RWPE1 (cell line): ENCODE measurements at regions not wholly inside any gene's neighbourhood (a gene's known extent, or its start where the extent isn't known, plus 50 kb on each side); places are given as distances from the start of the nearest gene placed in this dataset.

Experiments
- CTCF ChIA-PET: fragments of 350-600 bp; sonication (Branson Sonifier 250); formaldehyde crosslinking; extraction: SDS; loops from one replicate; lab custom pipeline; 2021; lab: Yijun Ruan, JAX
- POLR2A ChIA-PET: fragments of 400-600 bp; formaldehyde crosslinking; extraction: SDS; loops from one replicate; lab custom pipeline; 2020; ENCODE audit warnings: antibody characterized with exemption; ENCODE audit not compliant: low non-redundant PET; lab: Yijun Ruan, JAX
- DNase-seq: peaks from one replicate; pipeline ENCODE4 v3.0.0; 2012; ENCODE audit warnings: low spot score
- H3K27ac ChIP-seq: fragments of 450-650 bp; 2 replicates; pipeline ENCODE4 v1.5.1; 2017
- TF ChIP-seq, protein P1 (sequence below): fragments of 450-650 bp; conservative IDR thresholded peaks from 2 replicates; pipeline ENCODE4 v1.5.1; 2017; ENCODE audit warnings: low read depth, mild to moderate bottlenecking

DNA sequence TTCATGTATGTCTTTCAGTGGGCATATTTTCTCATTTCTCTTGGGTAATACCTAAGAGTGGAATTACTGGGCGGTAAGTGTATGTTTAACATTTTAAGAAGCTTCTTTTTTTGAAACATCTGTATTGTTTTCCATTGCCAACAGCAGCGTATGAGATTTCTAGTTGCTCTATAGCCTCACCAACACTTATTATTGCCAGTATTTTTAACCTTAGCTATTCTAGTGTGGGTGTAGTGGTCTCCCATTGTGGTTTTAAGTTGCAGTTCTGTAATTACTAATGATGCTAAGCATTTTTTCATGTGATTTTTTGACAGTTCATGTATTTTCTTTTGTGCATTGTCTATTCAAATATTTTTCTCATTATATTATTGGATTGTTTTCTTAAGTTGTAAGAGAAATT lies 101.9 kb upstream of the EEA1 start:
- ChIA-PET CTCF (interaction anchor here (0.6 to 0.7 kb wide), 2 partner anchors 98 to 354 kb away, joined by 3 to 8 read pairs; no protein-coding TSS in a partner anchor), POLR2A (no interaction called here)
- no peak overlapping the region for H3K27ac ChIP-seq
- TF ChIP-seq, protein P1, sequence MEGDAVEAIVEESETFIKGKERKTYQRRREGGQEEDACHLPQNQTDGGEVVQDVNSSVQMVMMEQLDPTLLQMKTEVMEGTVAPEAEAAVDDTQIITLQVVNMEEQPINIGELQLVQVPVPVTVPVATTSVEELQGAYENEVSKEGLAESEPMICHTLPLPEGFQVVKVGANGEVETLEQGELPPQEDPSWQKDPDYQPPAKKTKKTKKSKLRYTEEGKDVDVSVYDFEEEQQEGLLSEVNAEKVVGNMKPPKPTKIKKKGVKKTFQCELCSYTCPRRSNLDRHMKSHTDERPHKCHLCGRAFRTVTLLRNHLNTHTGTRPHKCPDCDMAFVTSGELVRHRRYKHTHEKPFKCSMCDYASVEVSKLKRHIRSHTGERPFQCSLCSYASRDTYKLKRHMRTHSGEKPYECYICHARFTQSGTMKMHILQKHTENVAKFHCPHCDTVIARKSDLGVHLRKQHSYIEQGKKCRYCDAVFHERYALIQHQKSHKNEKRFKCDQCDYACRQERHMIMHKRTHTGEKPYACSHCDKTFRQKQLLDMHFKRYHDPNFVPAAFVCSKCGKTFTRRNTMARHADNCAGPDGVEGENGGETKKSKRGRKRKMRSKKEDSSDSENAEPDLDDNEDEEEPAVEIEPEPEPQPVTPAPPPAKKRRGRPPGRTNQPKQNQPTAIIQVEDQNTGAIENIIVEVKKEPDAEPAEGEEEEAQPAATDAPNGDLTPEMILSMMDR = no peak
- no peak for DNase-seq

GRCh38 chr12:93032758-93033157 lies 103.7 kb upstream of the EEA1 start:
- TF ChIP-seq, protein P1 = no peak
- ChIA-PET POLR2A (no interaction called here), CTCF (interaction anchor here (0.7 to 0.9 kb wide), 2 partner anchors 12 to 387 kb away, joined by 3 read pairs; no protein-coding TSS in a partner anchor)
- no peak overlapping the region for H3K27ac ChIP-seq
- no peak for DNase-seq

DNA sequence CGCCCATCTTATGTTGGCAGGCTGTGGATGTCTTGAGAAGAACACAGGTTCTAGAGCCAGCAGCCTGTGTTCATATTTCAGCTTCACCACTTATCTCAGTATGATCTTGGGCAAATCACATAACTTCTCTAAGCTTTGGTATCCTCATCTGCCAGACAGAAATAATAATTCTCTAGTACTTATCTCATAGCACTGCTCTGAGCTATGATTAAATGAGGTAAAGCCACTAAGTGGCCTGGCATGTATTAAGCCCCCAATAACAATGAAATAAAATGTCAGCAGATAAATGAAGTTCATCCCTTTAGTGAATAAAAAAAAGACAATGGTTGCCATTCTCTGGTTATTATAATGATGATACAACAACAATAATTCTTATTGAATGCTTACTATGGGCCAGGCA lies 104.9 kb upstream of the EEA1 start:
- CTCF ChIA-PET = no interaction called here
- H3K27ac ChIP-seq = no peak overlapping the region
- DNase-seq = no peak
- TF ChIP-seq, protein P1 = no peak
- POLR2A ChIA-PET = no interaction called here

DNA sequence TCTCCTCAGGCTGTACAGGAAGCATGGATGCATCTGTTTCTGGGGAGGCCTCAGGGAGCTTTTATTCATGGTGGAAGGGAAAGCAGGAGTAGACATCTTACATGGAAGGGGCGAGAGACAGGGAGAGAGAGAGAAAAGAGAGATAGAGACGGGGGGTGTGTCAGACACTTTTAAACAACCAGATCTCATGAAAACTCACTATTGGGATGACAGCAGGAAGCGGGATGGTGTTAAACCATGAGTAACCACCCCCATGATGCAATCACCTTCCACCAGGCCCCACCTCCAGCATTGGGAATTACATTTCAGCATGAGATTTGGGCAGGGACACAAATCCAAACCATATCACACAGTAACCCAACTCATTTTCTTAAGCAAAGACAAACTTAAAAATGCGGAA lies 110.0 kb upstream of the EEA1 start:
- H3K27ac ChIP-seq = no peak overlapping the region
- CTCF ChIA-PET = no interaction called here
- POLR2A ChIA-PET = no interaction called here
- TF ChIP-seq, protein P1 = no peak
- no peak for DNase-seq

GRCh38 chr12:93039930-93040329 lies 110.8 kb upstream of the EEA1 start:
- ChIA-PET CTCF (no interaction called here), POLR2A (no interaction called here)
- DNase-seq = no peak
- TF ChIP-seq, protein P1 = no peak
- H3K27ac ChIP-seq = no peak overlapping the region

DNA sequence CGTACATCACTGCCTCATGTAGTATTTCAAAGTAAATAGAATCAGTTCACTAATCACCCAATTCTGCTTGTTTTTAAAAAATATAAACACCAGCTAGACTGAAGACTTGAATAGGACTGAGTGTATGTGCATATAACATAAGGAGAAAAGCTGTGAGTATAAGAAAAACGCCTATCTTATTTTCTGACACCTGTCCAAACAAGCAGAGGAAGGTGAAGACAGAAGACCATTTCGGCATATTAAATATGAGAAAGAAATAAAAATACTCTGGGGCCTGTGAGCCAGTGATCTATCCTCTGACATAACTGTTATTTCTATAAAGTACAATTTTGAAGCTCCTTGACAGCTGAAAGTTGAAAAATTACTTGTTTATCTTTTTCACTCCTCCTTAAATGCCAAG lies 111.3 kb upstream of the EEA1 start:
- POLR2A ChIA-PET = no interaction called here
- CTCF ChIA-PET = no interaction called here
- H3K27ac ChIP-seq = no peak overlapping the region
- TF ChIP-seq, protein P1 = no peak
- no peak for DNase-seq

DNA sequence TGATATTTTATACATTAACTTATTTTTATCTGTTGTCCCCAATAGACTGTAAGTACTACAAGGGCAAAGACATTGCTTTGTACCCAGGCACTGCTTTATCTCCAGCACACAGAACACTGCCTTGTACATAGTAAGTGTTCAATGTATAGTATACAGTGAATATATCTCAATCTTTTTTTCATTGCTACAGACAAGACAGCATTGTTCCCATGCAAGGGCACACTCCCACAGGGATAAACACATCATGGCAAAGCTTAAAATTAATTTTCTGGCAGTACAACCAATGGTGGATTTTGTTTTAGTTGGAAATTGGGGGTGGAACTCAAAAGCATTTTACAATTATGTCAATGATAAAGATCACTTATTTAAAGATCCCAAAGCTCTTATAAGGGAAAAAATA lies 112.3 kb upstream of the EEA1 start:
- no peak for DNase-seq

More for the DNA sequence above, 112.3 kb upstream of the EEA1 start:
- H3K27ac ChIP-seq = no peak overlapping the region
- TF ChIP-seq, protein P1 = no peak
- ChIA-PET CTCF (no interaction called here), POLR2A (no interaction called here)
